ENCODE measurements at regions not wholly inside any gene's neighbourhood (a gene's known extent, or its start where the extent isn't known, plus 50 kb on each side); places are given as distances from the start of the nearest gene placed in this dataset.
A peak's percentile ranks its signal among the peaks of the same experiment; 100 is the strongest.

DNA sequence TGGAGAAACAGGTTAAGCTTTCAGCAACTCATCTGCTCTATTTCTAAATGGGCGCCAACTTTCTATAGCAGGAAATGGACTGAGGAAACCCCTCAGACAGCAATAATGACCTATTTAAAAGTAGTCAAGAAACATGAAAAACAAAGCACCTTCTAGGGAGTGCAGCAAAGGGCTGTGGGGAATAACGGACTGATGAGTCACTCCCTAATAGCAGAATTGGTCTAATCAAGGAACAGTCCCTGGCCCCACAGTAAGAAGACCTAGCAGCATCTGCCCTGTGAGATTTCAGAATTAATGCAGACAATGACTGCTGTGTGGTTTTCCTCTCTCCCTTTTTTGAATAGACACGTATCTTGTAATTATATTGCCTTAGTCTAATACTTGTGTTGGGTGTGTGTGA, 602.9 kb downstream of the IPMK start:
- peaks cover 3 to 7% of the 10 kb centered on the region in 2 donors for H3K9me3 Mint-ChIP-seq
- Histone ChIP-seq H3K27me3 (ENCODE audit: control insufficient read depth, insufficient read depth, low read length) (no peaks in the 10 kb centered on the region), H3K4me1 (ENCODE audit: control insufficient read depth, insufficient read depth, low read length) (no peaks in the 10 kb centered on the region), H3K9me3 (ENCODE audit: control insufficient read depth, insufficient read depth, low read length) (no peaks in the 10 kb centered on the region), H3K4me3 (ENCODE audit: low read length) (no peak overlapping the region), H3K27ac (ENCODE audit: low read length) (no peak overlapping the region), H3K36me3 (ENCODE audit: control insufficient read depth, insufficient read depth, low read length) (no peaks in the 10 kb centered on the region)
- no peak for DNase-seq
- TF ChIP-seq, protein P1, sequence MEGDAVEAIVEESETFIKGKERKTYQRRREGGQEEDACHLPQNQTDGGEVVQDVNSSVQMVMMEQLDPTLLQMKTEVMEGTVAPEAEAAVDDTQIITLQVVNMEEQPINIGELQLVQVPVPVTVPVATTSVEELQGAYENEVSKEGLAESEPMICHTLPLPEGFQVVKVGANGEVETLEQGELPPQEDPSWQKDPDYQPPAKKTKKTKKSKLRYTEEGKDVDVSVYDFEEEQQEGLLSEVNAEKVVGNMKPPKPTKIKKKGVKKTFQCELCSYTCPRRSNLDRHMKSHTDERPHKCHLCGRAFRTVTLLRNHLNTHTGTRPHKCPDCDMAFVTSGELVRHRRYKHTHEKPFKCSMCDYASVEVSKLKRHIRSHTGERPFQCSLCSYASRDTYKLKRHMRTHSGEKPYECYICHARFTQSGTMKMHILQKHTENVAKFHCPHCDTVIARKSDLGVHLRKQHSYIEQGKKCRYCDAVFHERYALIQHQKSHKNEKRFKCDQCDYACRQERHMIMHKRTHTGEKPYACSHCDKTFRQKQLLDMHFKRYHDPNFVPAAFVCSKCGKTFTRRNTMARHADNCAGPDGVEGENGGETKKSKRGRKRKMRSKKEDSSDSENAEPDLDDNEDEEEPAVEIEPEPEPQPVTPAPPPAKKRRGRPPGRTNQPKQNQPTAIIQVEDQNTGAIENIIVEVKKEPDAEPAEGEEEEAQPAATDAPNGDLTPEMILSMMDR (IDR thresholded peaks at IDR 0.05) = no peak
- no peak overlapping the region for H3K4me3 Mint-ChIP-seq
- H3K27ac Mint-ChIP-seq = no peak overlapping the region
- ATAC-seq = no peak
- no peaks in the 10 kb centered on the region for H3K36me3 Mint-ChIP-seq
- 55% methylated on average over 2 of the region's 3 CpGs for WGBS (ENCODE audit: insufficient coverage)
- no peaks in the 10 kb centered on the region for H3K27me3 Mint-ChIP-seq (ENCODE audit: low read depth in 2 of 2)
- intact Hi-C loops (cut with micrococcal nuclease) = no loop called here
- no peaks in the 10 kb centered on the region for H3K4me1 Mint-ChIP-seq

DNA sequence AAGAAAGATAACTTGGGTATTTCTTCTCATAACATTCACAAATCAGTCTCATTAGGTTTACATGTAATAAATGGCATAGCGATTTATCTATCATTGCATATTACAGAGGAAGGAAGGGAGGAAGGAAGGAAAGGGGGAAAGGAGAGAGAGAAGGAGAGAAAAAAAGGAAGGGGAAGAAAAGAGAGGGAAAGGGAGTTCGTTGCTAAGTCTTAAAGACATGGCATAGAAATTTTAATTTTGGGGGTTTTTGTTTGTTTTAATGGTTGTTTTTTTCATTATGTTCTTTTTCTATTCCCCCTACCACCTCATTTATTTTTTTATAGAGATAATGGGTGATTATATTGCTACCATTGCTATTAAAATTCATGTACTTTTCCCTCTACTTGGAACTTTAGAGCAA, 604.3 kb downstream of the IPMK start:
- H3K27me3 Mint-ChIP-seq (ENCODE audit: low read depth in 2 of 2) = no peaks in the 10 kb centered on the region
- no peak overlapping the region for H3K4me3 Mint-ChIP-seq
- no peaks in the 10 kb centered on the region for H3K36me3 Mint-ChIP-seq
- no peak overlapping the region for H3K27ac Mint-ChIP-seq
- Histone ChIP-seq H3K4me1 (ENCODE audit: control insufficient read depth, insufficient read depth, low read length) (no peaks in the 10 kb centered on the region), H3K4me3 (ENCODE audit: low read length) (no peak overlapping the region), H3K27me3 (ENCODE audit: control insufficient read depth, insufficient read depth, low read length) (no peaks in the 10 kb centered on the region), H3K36me3 (ENCODE audit: control insufficient read depth, insufficient read depth, low read length) (no peaks in the 10 kb centered on the region), H3K27ac (ENCODE audit: low read length) (no peak overlapping the region), H3K9me3 (ENCODE audit: control insufficient read depth, insufficient read depth, low read length) (no peaks in the 10 kb centered on the region)
- TF ChIP-seq, protein P1 (IDR thresholded peaks at IDR 0.05) = no peak
- WGBS (ENCODE audit: insufficient coverage) = 67% methylated on average over 1 of the region's 2 CpGs
- intact Hi-C loops (cut with micrococcal nuclease) = no loop called here
- DNase-seq (no peak), ATAC-seq (no peak)
- no peaks in the 10 kb centered on the region for H3K4me1 Mint-ChIP-seq
- H3K9me3 Mint-ChIP-seq = peaks cover 3 to 7% of the 10 kb centered on the region in 2 donors

DNA sequence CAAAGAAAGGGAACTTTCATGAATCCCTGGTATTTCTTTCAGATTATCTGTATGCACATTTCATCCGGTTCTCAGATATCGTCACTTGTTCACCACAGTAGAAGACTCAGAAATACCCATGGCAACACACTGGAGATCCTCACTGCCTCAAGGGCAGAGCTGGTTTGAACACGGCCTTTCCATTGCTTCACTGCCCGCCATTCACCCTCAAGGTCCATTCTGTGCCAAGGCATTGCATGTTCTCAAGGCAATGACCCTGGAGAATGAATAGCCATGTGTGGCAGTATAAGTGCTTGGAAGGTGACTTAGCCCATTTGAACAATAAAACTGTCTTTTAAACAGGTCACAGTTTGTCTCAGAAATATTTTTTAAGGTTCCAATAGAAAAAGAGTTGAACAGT, 606.5 kb downstream of the IPMK start:
- H3K4me3 ChIP-seq (ENCODE audit: low read length) = no peak overlapping the region
- Mint-ChIP-seq H3K9me3 (peaks cover 3 to 5% of the 10 kb centered on the region in 2 donors), H3K4me1 (no peaks in the 10 kb centered on the region), H3K36me3 (no peaks in the 10 kb centered on the region), H3K27me3 (ENCODE audit: low read depth in 2 of 2) (no peaks in the 10 kb centered on the region), H3K4me3 (no peak overlapping the region), H3K27ac (no peak overlapping the region)
- DNase-seq (no peak), ATAC-seq (no peak)
- intact Hi-C loops (cut with micrococcal nuclease) = no loop called here
- H3K27me3 ChIP-seq (ENCODE audit: control insufficient read depth, insufficient read depth, low read length) = no peaks in the 10 kb centered on the region
- H3K36me3 ChIP-seq (ENCODE audit: control insufficient read depth, insufficient read depth, low read length) = no peaks in the 10 kb centered on the region
- 85% methylated on average over 4 of the region's 4 CpGs for WGBS (ENCODE audit: insufficient coverage)
- no peaks in the 10 kb centered on the region for H3K9me3 ChIP-seq (ENCODE audit: control insufficient read depth, insufficient read depth, low read length)
- no peak overlapping the region for H3K27ac ChIP-seq (ENCODE audit: low read length)
- no peaks in the 10 kb centered on the region for H3K4me1 ChIP-seq (ENCODE audit: control insufficient read depth, insufficient read depth, low read length)
- TF ChIP-seq, protein P1 (IDR thresholded peaks at IDR 0.05) = no peak

DNA sequence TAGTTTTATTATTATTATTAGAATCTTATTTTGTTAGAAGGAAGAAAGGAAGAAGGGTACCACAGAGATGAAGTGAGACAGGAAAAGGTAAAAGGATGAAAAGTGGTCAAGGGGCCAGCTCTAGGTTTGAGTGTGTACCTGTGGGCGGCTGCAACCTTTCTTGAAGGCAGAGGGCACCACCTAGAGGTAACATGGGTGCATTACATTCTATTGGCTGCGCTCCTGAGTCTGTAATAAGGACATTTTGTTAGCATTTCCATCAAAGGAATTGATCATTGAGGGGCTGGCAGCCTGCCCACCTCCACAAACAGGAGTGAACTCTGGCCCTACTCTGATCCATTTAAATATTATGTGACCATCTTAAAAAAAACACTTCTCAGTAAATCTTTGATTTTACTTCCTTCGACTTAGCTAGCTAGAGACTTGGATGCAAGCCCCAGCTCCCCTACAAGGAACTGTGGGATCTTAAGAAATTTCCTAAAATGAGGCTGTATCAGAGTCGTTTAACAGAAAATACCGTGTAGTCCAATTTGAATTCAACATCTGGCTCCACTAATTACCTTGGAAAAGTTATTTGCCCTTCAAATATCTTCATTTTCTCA, 610.4 kb downstream of the IPMK start:
- H3K27ac ChIP-seq (ENCODE audit: low read length) = no peak overlapping the region
- intact Hi-C loops (cut with micrococcal nuclease) = no loop called here
- H3K4me3 Mint-ChIP-seq = no peak overlapping the region
- no peaks in the 10 kb centered on the region for H3K4me1 Mint-ChIP-seq
- H3K4me3 ChIP-seq (ENCODE audit: low read length) = no peak overlapping the region
- TF ChIP-seq, protein P1 (IDR thresholded peaks at IDR 0.05) = no peak
- no peaks in the 10 kb centered on the region for H3K27me3 ChIP-seq (ENCODE audit: control insufficient read depth, insufficient read depth, low read length)
- ATAC-seq (no peak), DNase-seq (peak in 1 of 2 donors; percentile 6)
- WGBS (ENCODE audit: insufficient coverage) = 34% methylated on average over 5 of the region's 5 CpGs
- H3K9me3 ChIP-seq (ENCODE audit: control insufficient read depth, insufficient read depth, low read length) = no peaks in the 10 kb centered on the region
- no peak overlapping the region for H3K27ac Mint-ChIP-seq
- no peaks in the 10 kb centered on the region for H3K36me3 ChIP-seq (ENCODE audit: control insufficient read depth, insufficient read depth, low read length)
- peaks cover 0 to 2% of the 10 kb centered on the region in 2 donors for H3K9me3 Mint-ChIP-seq
- no peaks in the 10 kb centered on the region for H3K27me3 Mint-ChIP-seq (ENCODE audit: low read depth in 2 of 2)
- H3K36me3 Mint-ChIP-seq = no peaks in the 10 kb centered on the region
- no peaks in the 10 kb centered on the region for H3K4me1 ChIP-seq (ENCODE audit: control insufficient read depth, insufficient read depth, low read length)
